ENCODE measurements at regions not wholly inside any gene's neighbourhood (a gene's known extent, or its start where the extent isn't known, plus 50 kb on each side); places are given as distances from the start of the nearest gene placed in this dataset.
A peak's percentile ranks its signal among the peaks of the same experiment; 100 is the strongest.

DNA sequence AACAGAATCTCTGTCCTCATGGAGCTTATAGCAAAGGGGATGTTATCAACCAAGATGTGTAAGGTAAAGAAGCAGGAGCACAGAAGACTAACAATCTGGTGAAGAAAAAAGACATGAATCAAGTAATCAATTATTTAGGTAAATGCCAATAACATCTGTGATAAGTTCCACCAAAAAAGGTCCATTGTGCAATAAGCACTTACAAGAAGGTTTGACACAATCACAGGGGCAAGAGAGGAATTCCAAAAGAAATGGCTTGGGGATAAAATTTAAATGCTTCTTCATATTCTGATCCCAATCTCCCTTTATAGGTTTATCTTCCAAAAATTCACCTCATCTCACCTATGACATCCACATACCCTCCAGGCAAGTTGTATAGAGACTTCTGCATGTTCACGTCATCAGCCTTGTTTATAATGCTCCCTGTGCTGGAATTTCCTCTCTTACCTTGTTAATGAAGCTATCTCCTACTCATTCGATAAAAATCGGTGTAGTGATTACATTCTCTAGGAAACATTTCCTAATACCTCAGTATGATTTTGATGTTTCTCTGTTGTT lies 53.6 kb upstream of the DPT start:
- no peak for DNase-seq (ENCODE audit: low spot score)

DNA sequence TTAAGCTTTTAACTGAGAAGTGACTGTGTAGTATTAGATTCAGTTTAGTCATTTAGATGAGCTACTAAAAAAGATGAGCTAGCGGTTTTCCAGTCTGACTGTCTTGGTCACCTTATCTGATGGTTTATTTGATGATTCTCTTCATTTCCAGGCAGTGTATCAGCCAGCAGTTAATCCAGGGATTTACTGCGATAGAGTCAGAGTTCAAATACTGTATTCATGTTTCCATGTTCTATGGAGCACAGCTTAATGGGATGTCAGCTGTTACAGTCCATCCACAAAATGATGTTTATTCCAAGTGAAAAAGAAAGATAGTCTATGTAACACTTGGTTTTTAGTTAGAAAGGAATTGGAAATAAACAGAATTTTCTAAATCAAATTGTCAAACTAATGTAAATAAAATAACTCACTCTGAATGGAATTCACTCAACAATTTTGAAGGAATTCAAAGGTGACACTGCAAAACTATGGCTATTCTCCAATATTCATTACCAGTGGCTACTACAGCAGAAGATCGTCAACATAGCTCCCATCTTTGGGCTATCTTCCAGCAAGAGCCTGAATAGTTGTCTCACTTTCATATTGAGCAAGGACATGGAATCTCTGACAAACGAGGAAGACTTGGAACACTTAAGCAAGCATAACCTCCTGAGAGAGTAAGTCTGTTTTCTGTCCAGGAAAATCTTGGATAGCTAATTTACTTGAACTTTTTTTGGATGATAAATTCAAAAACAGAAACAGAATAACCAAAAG lies 54.6 kb upstream of the DPT start:
- DNase-seq (ENCODE audit: low spot score): no peak

DNA sequence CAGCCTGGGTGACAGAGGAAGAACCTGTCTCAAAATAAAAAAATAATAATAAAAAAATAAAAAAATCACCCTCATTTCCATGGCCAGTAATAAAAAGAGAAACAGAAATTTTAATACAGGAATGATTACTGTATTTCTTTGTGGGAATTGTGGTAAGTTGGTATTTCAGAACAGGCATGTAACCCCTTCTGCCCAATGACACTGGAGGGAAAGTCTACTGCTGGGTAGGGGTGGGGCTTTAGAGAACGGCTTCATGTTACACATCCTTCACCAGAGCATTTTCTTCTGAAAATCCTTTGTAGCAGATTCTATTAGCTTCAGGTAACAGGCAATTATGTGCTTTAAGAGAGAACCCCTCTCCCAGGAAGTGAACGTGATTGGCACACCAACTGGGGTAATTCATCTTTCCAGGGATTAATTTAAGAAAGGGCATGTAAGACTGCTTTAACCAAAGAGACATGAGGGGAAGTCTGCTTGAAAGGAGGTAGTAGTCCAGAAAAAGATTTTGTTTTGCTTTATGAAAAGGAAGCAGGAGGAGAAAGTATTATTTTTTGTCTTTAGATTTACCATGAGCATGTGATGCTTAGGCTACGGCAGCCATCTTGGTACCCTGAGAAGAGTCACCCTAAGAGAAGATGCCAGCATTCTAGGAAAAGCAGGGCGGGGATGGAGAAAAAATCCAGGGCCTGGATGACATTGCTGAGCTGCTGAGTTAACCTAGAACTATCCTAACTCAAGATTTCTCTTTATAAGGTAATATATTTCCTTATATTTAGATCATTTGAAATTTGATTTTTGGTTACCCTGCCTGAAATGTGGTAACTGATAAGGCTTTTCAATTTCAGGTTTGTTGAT lies 57.7 kb upstream of the DPT start:
- no peak for DNase-seq (ENCODE audit: low spot score)

DNA sequence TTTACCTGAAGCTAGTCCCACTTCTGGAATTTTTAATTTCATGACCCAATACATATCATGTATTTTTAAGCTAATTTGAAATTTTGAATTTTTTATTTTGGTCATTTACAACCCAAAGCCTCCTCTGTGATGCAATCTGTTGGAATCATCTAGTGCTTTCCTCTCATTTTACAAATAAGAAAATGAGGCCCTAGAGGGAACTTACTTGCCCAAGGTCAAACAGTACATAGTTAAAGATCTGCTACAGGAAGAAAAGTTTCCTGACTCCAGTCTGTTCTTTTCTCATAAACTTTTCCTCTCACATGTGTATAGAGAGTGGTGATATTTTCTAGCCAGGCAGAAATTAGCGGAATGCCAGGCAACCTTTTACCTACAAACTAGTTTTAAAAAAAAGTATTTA lies 59.3 kb upstream of the DPT start:
- no peak for DNase-seq (ENCODE audit: low spot score)

DNA sequence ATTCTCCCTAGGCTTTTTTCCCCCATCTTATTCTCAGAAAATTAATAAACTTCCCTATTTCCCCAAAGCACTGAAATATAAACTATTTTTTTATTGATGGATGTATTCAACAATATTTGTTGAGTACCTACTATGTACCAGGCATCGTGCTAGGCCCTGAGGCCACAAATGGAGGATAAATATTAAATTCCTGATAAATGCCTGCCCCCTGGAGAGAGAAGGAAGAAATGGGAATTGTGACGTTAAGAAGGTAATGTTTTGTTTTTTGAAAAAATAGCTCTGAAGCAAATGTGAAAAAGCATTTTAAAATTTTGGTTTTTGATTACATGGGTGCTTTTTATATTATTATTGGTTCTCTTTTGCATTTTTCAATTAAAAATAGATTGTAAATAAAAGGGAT lies 60.5 kb upstream of the DPT start:
- DNase-seq (ENCODE audit: low spot score): no peak

DNA sequence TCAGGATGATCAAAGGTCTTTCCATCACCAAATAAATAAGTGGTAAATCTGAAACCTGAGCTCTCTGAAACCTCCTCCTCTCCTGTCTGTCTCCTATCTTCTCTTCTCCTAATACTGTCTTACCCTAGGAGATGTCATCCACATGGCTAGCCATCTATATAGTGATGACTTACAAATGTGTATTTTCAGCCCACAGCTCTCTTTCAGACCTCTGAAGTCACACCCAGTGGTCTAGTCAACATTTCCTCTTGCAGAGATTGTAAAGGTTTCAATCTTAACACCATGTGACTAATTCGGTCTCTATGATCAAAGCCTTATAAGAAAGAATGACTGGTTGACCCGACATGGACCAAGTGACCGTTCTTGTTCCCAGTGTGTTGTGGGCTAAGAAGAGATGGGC lies 63.1 kb upstream of the DPT start:
- no peak for DNase-seq (ENCODE audit: low spot score)

DNA sequence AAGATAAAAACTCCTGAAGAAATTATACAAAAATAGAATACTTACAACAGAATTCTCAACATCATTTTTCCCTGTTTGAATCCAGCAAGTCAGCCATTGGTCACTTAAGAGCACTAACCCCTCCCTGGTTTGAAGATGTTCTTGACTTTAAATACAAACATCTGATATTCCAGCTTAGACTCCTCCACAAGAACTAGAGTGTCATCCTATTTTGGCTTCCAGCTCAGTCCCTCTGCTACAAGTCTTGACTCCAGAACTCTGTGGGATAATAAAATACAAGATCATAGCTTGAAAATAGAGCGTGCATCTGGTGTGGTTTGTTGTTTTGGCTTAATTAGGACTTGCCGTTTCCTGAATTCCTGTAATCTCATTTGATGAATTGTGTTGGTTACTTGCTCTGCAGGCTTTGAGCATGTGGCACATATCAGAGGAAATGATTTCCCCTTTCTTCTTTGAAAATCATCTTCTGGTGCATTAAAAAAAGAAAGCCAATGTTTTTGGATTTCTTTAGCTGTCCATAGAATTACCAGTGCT lies 63.7 kb upstream of the DPT start:
- DNase-seq (ENCODE audit: low spot score): no peak

DNA sequence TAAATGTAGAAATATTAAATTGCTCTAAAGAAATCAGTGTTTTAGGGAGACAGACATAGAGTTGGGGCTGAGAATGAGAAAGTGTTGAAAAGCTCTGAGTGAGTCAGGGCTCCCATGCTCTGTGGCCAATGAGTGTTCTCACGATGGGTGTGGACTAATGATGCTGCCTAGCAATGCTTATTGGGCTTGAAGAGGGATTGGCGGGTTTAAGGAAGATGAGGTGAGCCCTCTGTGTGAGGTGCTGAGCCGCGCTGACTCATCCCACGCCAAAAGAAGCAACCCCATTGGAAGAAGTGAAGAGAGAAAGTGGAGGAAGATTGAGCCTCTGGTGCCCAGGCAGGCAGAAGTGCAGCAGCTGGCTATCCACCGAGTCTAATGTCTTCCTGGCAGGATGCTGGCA lies 65.1 kb upstream of the DPT start:
- no peak for DNase-seq (ENCODE audit: low spot score)

DNA sequence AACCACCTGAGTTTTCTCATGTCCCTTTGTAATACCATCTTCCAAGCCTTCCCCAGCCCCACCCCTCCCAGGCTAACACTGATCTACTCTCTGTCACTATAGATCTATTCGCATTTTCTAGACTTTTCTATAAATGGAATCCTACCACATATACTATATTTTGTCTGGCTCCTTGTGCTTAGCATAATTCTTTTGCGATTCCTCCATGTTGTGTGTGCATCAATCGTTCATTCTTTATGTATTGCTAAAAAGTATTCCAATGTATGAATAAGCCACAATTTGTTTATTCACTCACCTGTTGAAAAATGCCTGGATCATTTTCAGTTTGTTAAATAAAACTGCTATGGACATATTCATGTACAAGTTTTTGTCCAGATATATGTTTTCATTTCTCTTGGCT lies 66.7 kb upstream of the DPT start:
- no peak for DNase-seq (ENCODE audit: low spot score)

DNA sequence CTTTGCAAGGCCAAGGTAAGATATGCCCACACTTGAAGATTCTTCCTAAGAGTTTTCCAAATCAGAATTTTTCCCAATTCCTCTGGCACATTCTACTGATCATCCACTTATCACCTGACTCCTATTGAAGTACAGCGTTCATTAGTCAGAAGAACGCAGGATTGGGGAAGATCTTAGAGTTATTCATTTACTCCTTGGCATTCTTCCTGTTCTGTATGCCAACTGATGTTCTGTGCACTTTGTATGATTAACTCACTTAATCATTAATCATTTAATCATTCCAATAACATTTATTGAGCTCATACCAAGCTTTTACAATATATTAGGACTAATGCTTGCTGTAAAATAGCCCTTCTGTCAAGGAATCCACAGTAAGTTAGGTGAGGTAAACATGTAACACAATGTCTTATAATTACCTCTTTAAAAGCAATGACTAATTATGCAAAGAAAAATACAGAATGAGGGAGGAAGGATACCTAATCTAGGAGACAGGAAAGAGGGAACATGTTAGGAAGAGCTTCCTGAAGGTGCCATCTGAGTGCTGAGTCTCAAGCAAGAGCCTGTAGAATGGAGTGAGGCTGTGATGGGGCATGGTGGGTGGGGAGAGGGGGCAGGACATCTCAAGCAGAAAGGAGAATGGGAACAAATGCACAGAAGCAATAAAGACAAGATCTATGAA lies 71.1 kb upstream of the DPT start:
- no peak for DNase-seq (ENCODE audit: low spot score)

DNA sequence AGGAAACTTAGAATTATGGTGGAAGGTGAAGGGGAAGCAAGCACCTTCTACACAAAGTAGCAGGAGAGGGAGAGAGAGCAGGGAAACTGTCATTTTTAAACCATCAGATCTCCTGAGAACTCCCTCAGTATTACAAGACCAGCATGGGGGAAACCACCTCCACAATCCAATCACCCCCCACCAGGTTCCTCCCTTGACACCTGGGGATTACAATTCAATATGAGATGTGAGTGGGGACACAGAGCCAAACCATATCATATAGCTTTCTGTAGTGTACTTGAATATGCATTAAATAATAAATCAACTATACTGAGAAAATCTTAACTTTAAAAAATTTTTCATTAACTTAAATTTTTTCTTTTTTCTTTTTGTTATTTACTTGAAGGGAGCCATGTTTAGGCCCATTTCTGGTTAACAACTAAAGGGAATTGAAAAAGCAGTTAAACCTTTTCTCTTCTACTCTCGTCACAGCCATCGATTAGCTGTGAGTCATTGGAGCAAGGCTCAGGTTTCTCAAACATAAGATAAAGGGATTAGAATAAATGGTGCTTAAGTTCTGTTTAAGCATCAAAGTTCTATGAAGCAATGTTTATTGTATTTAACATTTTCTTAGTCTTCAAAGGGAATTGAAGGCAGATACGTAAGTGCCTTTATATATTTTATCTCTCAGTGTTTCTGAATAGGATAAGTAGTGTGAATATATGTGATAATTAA lies 72.2 kb upstream of the DPT start:
- DNase-seq (ENCODE audit: low spot score): no peak

DNA sequence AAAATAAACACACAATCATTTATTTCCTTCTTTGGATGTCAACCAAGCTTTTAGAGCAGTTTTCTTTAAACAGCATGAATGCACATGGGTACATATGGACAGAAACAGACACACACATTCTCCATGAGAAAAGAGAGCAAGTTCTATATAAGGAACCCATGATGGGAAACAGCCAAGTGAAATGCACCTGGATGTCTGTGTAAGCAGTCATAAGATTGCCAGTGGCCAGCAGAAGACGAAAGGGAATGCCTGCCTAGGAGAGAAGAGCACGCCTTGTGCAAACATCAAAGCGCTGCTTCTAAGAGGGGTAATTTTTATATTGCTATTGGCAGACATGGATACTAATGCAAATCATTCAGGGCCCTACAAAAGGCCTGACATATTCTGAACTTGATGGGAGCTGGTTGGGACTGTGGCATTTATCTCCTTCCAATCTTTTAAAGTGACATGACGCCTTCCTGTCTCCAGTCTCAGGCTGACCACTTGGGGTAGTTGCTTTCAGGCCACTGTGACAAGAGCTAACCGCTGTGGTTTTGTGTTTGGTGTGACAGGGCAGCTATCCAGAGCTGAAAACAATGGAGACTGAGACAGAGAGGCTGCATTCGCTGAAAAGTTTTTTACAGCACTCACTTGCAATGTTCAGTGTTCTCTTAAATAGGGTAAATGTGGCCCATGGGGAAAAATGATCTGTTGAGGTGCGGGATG lies 75.0 kb upstream of the DPT start:
- peak; percentile 46 for DNase-seq (ENCODE audit: low spot score)

DNA sequence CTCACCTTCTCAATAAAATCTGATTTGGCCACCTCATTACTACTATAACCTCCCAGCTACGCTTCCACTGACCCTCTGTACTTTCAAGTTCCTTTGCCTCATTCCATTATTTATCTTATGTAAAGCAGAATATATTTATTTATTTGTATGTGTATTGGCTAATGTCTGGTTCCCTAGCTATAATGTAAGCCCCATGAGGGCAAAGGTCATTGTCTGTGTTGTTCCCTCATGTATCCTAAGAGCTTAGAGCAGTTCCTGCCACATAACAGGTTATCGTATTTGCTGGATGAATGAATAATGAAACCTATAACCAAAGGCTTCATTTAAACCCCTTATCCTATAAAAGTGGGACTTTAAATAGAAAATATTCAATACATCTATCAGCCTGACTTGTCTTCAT lies 77.9 kb upstream of the DPT start:
- DNase-seq (ENCODE audit: low spot score): no peak

DNA sequence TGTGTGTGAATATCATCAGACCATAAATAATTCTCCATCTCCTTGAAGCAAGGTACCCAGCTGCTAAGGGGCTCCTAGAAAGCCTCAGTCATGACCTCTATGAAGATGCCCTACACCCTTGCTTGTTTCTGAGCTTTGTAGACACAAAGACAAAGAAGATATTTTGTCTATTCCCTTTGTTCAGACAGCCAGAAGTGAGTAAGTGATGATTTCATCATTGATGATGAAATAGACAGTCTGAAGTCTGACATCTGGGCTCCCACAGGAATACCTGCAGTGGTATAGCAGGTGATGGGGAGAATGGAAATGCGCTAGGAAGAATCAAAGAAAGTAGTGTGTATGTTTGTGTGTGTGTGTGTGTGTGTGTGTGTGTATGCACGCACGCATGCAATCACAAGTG lies 82.2 kb upstream of the DPT start:
- DNase-seq (ENCODE audit: low spot score): no peak

DNA sequence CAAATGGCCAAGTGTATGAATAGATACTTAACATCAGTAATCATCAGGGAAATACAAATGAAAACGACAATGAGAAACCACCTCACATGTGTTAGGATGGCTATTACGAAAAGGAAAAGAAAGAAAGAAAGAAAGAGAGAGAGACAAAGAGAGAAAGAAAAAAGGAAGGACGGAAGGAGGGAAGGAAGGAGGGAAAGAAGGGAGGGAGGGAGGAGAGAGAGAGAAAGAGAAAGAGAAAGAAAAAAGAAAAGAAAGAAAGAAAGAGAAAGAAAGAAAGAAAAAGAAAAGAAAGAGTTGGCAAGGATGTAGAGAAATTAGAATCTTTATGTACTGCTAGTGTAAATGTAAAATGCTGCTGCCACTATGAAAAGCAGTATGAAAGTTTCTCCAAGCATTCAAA lies 90.7 kb upstream of the DPT start:
- DNase-seq (ENCODE audit: low spot score): no peak

DNA sequence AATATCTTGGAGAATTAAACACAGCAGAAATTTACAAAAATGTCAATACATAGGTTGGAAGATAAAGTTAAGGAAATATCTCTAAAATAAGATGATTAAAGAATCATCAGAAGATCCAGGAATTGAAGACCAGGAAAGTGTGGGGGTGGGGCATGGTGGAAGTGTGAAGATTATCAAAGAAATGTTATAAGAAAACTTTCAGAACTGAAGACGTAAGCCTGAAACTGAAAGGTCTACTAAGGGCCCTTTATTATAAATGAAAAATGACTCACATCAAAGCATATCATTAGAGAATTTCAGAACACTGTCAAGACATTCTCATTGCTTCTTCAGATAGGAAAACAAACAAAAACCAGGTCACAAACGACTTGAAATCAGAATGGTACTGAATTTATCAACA lies 92.4 kb upstream of the DPT start:
- DNase-seq (ENCODE audit: low spot score): no peak

DNA sequence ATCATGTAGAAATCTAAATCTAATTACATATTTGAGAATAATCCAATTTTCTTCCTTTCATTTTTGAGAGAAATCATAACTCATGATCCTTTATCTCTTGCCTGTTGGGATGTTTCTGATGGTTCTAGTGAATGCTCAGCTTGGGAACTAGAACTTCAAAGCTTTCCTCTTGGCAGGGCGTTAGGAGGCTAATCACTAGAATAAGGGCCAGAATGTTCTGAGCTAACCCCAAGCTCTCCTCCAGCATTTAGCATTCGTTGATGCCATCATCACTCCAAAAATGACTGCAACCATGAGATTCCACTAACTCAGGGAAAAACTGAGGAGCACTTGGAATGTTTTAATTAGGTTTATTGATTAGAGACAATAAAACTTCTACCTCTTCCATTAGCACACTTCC lies 93.9 kb upstream of the DPT start:
- no peak for DNase-seq (ENCODE audit: low spot score)

DNA sequence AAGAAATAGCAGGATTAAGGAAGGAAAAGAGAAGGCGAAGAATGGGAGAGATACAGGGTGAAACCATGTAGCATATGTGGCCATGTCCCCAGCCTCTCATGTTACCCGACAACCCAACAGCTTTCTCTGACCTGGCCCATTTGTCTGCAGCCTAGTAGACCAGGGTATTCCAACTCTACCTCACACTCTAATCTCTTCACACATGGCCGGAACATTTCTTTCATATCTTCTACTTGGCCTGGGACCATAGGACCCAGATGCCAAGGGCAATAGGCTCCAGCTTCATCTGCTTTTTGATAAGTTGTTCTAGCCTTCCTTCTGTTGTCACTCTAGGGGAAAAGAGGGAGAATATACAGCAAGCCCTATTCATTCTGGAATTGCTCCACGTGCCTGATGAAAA lies 95.0 kb upstream of the DPT start:
- DNase-seq (ENCODE audit: low spot score): no peak

DNA sequence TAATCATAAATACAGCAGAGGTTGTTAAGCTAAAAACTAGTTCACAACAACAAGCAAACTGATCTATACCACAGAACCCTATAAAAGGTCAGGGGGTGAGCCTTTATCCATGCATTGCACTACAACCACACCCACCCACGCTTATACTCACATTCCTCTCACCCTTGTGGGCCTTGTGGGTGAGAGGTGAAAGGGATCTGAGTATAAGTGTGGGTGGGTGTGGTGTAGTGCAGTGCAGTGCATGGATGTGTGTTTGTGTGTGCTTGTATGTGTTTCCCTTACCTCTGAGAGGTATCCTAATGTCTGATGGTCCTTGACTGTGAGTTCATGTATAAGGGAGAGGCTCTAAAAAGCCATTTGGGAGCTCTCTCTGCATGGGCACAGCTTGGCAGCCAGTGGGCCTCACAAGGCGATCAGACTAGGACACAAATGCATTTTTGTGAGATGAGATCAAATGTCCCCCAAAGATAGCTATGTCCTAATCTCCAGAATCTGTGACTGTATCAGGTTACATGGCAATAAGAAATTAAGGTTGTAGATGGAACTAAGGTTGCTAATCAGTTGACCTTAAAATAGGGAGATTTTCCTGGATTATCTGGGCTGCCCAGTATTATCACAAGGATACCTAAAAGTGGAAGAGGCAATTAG lies 95.5 kb upstream of the DPT start:
- no peak for DNase-seq (ENCODE audit: low spot score)

DNA sequence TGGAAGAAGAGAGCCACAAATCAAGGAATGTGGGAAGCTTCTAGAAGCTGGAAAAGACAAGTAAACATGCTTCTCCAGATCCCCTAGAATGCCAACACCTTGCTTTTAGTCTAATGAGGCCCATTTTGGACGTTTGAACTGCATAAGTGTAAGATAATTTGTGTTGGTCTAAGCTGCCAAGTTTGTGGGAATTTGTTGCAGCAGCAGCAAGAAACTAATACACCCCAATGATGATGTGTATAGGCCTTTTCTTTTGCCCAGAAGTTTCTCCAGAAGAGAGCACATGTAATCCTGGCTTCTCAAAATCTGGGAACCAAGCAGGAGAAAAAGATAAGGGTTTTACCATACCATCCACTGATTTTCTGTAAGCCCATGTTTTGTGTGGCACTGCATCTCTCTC lies 96.1 kb upstream of the DPT start:
- DNase-seq (ENCODE audit: low spot score): no peak

DNA sequence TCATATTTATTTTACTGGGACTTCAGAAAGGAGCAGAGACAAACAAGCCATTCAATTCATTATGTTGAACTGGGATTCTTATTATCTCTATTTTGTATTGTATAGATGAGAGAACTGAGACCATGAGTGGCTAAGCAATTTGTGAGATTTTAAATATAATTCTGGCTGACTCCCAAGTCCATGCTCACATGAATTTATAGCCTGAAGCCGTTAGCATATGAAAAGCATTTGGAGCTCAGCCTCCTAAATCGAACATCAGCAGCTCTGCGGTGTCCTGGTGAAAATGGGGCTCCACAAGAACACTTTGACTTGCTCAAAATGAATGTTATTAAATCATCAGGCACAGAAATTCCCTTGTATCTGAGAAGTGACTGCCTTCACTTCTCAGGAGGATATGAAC lies 96.8 kb upstream of the DPT start:
- no peak for DNase-seq (ENCODE audit: low spot score)
